ENCODE measurements at regions not wholly inside any gene's neighbourhood (a gene's known extent, or its start where the extent isn't known, plus 50 kb on each side); places are given as distances from the start of the nearest gene placed in this dataset.
"Not testable (repeated sequence)": the region's sequence is repeated elsewhere in the genome, so short reads cannot be mapped to it uniquely, and the experiment has no call there.

GRCh38 chr5:101663543-101663942 is 632.5 kb downstream of the SLCO4C1 start:
- TF ChIP-seq CTCF (IDR thresholded peaks at IDR 0.05; ENCODE audit: extremely low read depth, insufficient read depth, missing control alignments) = no peak
- no peak for DNase-seq (ENCODE audit: low spot score)
- in situ Hi-C loops (cut with MboI; ENCODE audit: low pct_unique_long_range_greater_than_20kb, low sequenced_read_pairs, unreplicated experiment) = no loop called here

- in situ Hi-C loops (cut with MboI; ENCODE audit: low pct_unique_long_range_greater_than_20kb, low sequenced_read_pairs, unreplicated experiment) = no loop called here
- DNase-seq (ENCODE audit: low spot score) = no peak
- no peak for TF ChIP-seq CTCF (IDR thresholded peaks at IDR 0.05; ENCODE audit: extremely low read depth, insufficient read depth, missing control alignments)
Observed at GRCh38 chr5:101662263-101662662, 633.8 kb downstream of the SLCO4C1 start.

GRCh38 chr5:101658433-101658832 is 637.7 kb downstream of the SLCO4C1 start:
- no peak for DNase-seq (ENCODE audit: low spot score)
- no peak for TF ChIP-seq CTCF (IDR thresholded peaks at IDR 0.05; ENCODE audit: extremely low read depth, insufficient read depth, missing control alignments)
- in situ Hi-C loops (cut with MboI; ENCODE audit: low pct_unique_long_range_greater_than_20kb, low sequenced_read_pairs, unreplicated experiment) = no loop called here

GRCh38 chr5:101653996-101654395 is 642.1 kb downstream of the SLCO4C1 start:
- DNase-seq (ENCODE audit: low spot score) = no peak
- no peak for TF ChIP-seq CTCF (IDR thresholded peaks at IDR 0.05; ENCODE audit: extremely low read depth, insufficient read depth, missing control alignments)
- in situ Hi-C loops (cut with MboI; ENCODE audit: low pct_unique_long_range_greater_than_20kb, low sequenced_read_pairs, unreplicated experiment) = no loop called here

GRCh38 chr5:101647861-101648260 is 648.2 kb downstream of the SLCO4C1 start:
- DNase-seq (ENCODE audit: low spot score) = no peak
- TF ChIP-seq CTCF (IDR thresholded peaks at IDR 0.05; ENCODE audit: extremely low read depth, insufficient read depth, missing control alignments) = no peak
- in situ Hi-C loops (cut with MboI; ENCODE audit: low pct_unique_long_range_greater_than_20kb, low sequenced_read_pairs, unreplicated experiment) = no loop called here

- no peak for TF ChIP-seq CTCF (IDR thresholded peaks at IDR 0.05; ENCODE audit: extremely low read depth, insufficient read depth, missing control alignments)
- no peak for DNase-seq (ENCODE audit: low spot score)
- in situ Hi-C loops (cut with MboI; ENCODE audit: low pct_unique_long_range_greater_than_20kb, low sequenced_read_pairs, unreplicated experiment) = no loop called here
Observed at GRCh38 chr5:101643794-101644193, 652.3 kb downstream of the SLCO4C1 start.

- no peak for DNase-seq (ENCODE audit: low spot score)
- in situ Hi-C loops (cut with MboI; ENCODE audit: low pct_unique_long_range_greater_than_20kb, low sequenced_read_pairs, unreplicated experiment) = no loop called here
- TF ChIP-seq CTCF (IDR thresholded peaks at IDR 0.05; ENCODE audit: extremely low read depth, insufficient read depth, missing control alignments) = no peak
Observed at GRCh38 chr5:101637599-101637998, 658.5 kb downstream of the SLCO4C1 start.

GRCh38 chr5:101627770-101628169 is 668.3 kb downstream of the SLCO4C1 start:
- DNase-seq (ENCODE audit: low spot score); in situ Hi-C loops (cut with MboI; ENCODE audit: low pct_unique_long_range_greater_than_20kb, low sequenced_read_pairs, unreplicated experiment): not testable (repeated sequence)
